Heart right ventricle (tissue), 16 donors: ENCODE measurements at regions not wholly inside any gene's neighbourhood (a gene's known extent, or its start where the extent isn't known, plus 50 kb on each side); places are given as distances from the start of the nearest gene placed in this dataset.

Experiments used
- ATAC-seq, 8 donors: fragments of 200-7000 bp; cut with Tn5 transposase; one replicate each; pipeline ENCODE4 v1.9.1; 2020; ENCODE audit warnings: mild to moderate bottlenecking in 8 of 8, moderate library complexity in 8 of 8, moderate number of reproducible peaks in 1 of 8
- DNase-seq, 2 donors: peaks; one replicate each; pipeline ENCODE4 v3.0.0-alpha.2; 2020
- H3K27ac ChIP-seq, 10 donors: fragments of 200-600 bp; sonication (generic) in 2 of 10; one replicate each; pipeline versions ENCODE4 v1.5.0 to v1.8.0; 2020 to 2022; ENCODE audit warnings: mild to moderate bottlenecking in 3 of 10
- H3K27me3 ChIP-seq, 7 donors: fragments of 200-600 bp; one replicate each; pipeline ENCODE4 v1.8.0; 2021 to 2022; ENCODE audit warnings: mild to moderate bottlenecking in 2 of 7
- H3K36me3 ChIP-seq, 9 donors: fragments of 200-600 bp; sonication (generic) in 1 of 9; one replicate each; pipeline versions ENCODE4 v1.5.0 to v1.8.0; 2020 to 2022; ENCODE audit warnings: mild to moderate bottlenecking in 2 of 9
- H3K4me1 ChIP-seq, 9 donors: fragments of 200-600 bp; sonication (generic) in 1 of 9; one replicate each; pipeline versions ENCODE4 v1.5.0 to v1.8.0; 2020 to 2022; ENCODE audit warnings: mild to moderate bottlenecking in 4 of 9
- H3K4me3 ChIP-seq, 10 donors: fragments of 200-600 bp; sonication (generic) in 2 of 10; one replicate each; pipeline versions ENCODE4 v1.5.0 to v1.8.0; 2020 to 2022; ENCODE audit warnings: mild to moderate bottlenecking in 7 of 10, moderate library complexity in 2 of 10
- H3K9me3 ChIP-seq, 11 donors: fragments of 200-600 bp in 10 of 11; sonication (generic) in 2 of 11; one replicate each; pipeline versions ENCODE4 v1.5.0 to v1.8.0; 2013 to 2022; ENCODE audit warnings: mild to moderate bottlenecking in 2 of 11, control low read depth in 1 of 11, moderate library complexity in 1 of 11
- CTCF ChIP-seq, 9 donors: fragments of 200-600 bp; sonication (generic) in 2 of 9; IDR thresholded peaks; one replicate each; pipeline versions ENCODE4 v1.5.0 to v1.8.0; 2021 to 2022; ENCODE audit warnings: antibody characterized with exemption in 9 of 9, mild to moderate bottlenecking in 5 of 9, moderate library complexity in 1 of 9
- WGBS, 2 donors: extraction: QIAGEN DNeasy Blood & Tissue Kit; methylation state at CpG; one replicate each; pipeline ENCODE4 v1.1.7; 2013; ENCODE audit warnings: inconsistent platforms in 1 of 2; 5-methylcytosine and 5-hydroxymethylcytosine counted together
- intact Hi-C, 10 donors: fragments of 100-400 bp; cut with DNase I; formaldehyde crosslinking; loops; one replicate each; pipeline versions ENCODE4 v1.11.1 to v1.14.2; 2022
- donor health status: Arrhythmogenic right ventricular cardiomyopathy.
- donor health status: ischemic (EF 13 %, LVEDD 7.1; RV severe dilation, severe dysfunction).
- donor health status: healthy with polysubstance abuse.
- donor health status: DM: no; HTN: yes; CAD: no.
- donor health status: DM: no; HTN: no; CAD: no.
- donor health status: ischemic (EF 25% LVEDD 6.9; RV normal size, moderate dysfunction).
- donor health status: ischemic (EF 25% LVEDD 5.7; RV mildly dilated, moderate dysfunction).
- donor health status: healthy.
- donor health status: DM: yes; HTN: yes; CAD: no.
- donor health status: Ischemic cardiomyopathy.
- donor health status: ischemic (EF 35%, LVEDD 5.7; RV mildly dilated, moderate dysfunction).
- donor health status: nonischemic (EF 11% LVEDD 7.7; RV severe dilation, severe dysfunction).
- donor health status: DM: yes; HTN: yes; CAD: no.
- donor health status: PGD.
- donor health status: ischemic (EF 29% LVEDD 5.4; RV normal size, mild dysfunction).
- donor health status: nonischemic (EF 23%, LVEDD 6.1; RV moderate dilation, normal function).

- intact Hi-C loops, result no loop called here
- TF ChIP-seq CTCF (IDR thresholded peaks at IDR 0.05), result no peak
- no peak overlapping the region for H3K27ac ChIP-seq
- no peaks in the 10 kb centered on the region for H3K27me3 ChIP-seq
- H3K36me3 ChIP-seq, result no peaks in the 10 kb centered on the region
- H3K9me3 ChIP-seq, result no peaks in the 10 kb centered on the region
- 73 to 87% methylated on average over 3 of the region's 3 CpGs for WGBS, 2 donors
- H3K4me1 ChIP-seq, result no peaks in the 10 kb centered on the region
- no peak for ATAC-seq
- no peak for DNase-seq
- no peak overlapping the region for H3K4me3 ChIP-seq
These were observed 64.1 kb upstream of the GMNC start for GRCh38 chr3:190926619-190927018.

- WGBS, 2 donors, result 59 to 62% methylated on average over 5 of the region's 5 CpGs
- intact Hi-C loops, result no loop called here
- ATAC-seq (no peak), DNase-seq (no peak)
- Histone ChIP-seq H3K9me3 (no peaks in the 10 kb centered on the region), H3K27ac (no peak overlapping the region), H3K4me3 (no peak overlapping the region), H3K4me1 (no peaks in the 10 kb centered on the region), H3K27me3 (no peaks in the 10 kb centered on the region), H3K36me3 (no peaks in the 10 kb centered on the region)
- no peak for TF ChIP-seq CTCF (IDR thresholded peaks at IDR 0.05)
These were observed 50.2 kb upstream of the GMNC start for GRCh38 chr3:190912736-190913135.
